ENCODE measurements at regions not wholly inside any gene's neighbourhood (a gene's known extent, or its start where the extent isn't known, plus 50 kb on each side); places are given as distances from the start of the nearest gene placed in this dataset.

DNA sequence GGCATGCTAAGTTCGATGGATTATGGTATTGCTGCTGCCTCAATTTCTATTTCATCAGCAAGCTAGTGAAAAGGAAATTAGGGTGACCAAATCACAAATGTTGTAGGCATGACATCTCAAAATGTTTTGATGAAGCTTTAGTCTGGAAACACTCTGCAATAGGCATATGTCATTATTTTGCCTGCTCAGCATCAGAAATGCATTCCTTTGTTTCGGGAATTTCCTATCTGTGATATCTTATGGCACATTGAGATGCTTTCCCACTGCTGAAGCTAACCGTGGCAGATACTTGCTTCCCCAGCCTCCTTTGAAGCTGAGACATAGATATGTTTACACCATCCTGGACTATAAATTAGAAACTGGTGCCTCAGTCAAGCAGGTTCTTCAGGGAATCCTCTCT, 119.7 kb downstream of the CDC42EP3 start:
- Mint-ChIP-seq H3K4me3 (no peak overlapping the region), H3K27ac (no peak overlapping the region)
- POLR2A ChIA-PET (ENCODE audit: partially characterized antibody), result interaction anchor here (0.8 to 5.2 kb wide), 8 partner anchors 25 to 119 kb away, joined by 3 to 31 read pairs (median 4); no protein-coding TSS in a partner anchor

DNA sequence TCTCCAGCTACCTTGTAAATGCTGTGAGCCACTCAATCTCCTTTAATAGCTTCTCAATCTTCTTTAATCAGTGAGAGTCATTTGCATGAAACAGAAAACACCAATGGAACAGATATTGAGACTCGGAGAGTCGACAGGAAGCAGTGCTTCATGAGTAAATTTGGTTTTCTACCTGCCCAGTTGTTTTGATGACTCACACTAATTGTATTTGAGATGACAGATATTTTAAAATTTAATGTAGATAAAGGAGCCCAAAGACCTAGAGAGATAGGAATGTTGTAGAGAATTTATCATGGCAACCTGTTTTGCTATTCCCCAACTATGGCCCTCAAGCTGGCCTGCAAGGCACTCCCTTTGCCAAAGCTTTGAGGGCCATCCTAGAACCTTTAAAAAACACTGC, 119.1 kb downstream of the CDC42EP3 start:
- intact Hi-C loops (cut with micrococcal nuclease), result loop anchor here (5.0 kb wide), 1 partner anchor 35 kb away; no protein-coding TSS in a partner anchor
- Mint-ChIP-seq H3K27ac (peak overlapping the region in 4 of 7 donors; percentile 3 to 49 (median 22)), H3K9me3 (no peaks in the 10 kb centered on the region), H3K4me1 (peaks cover 15 to 24% (median 17%) of the 10 kb centered on the region in 4 donors), H3K27me3 (no peaks in the 10 kb centered on the region), H3K36me3 (no peaks in the 10 kb centered on the region), H3K4me3 (peak overlapping the region in 4 of 8 donors; percentile 18 to 44 (median 31))
- ChIA-PET CTCF (ENCODE audit: partially characterized antibody) (interaction anchor here (0.7 to 2.2 kb wide), 6 partner anchors 31 to 280 kb away, joined by 3 to 14 read pairs (median 5); no protein-coding TSS in a partner anchor), POLR2A (ENCODE audit: partially characterized antibody) (interaction anchor here (0.8 to 5.2 kb wide), 8 partner anchors 25 to 118 kb away, joined by 3 to 31 read pairs (median 4); no protein-coding TSS in a partner anchor)
- peaks cover 25% of the 10 kb centered on the region for H3K4me1 ChIP-seq (ENCODE audit: insufficient read depth, low read length)
- H3K9me3 ChIP-seq (ENCODE audit: control insufficient read depth in 1 of 2, low read length in 2 of 2), result no peaks in the 10 kb centered on the region
- DNase-seq, result no peak
- H3K27me3 ChIP-seq (ENCODE audit: insufficient read depth, low read length), result no peaks in the 10 kb centered on the region
- H3K36me3 ChIP-seq (ENCODE audit: insufficient read depth, low read length), result no peaks in the 10 kb centered on the region
- H3K4me3 ChIP-seq (ENCODE audit: low read length in 2 of 2), result no peak overlapping the region
- no peak overlapping the region for H3K27ac ChIP-seq (ENCODE audit: low read depth, low read length)

More for the DNA sequence above, 119.7 kb downstream of the CDC42EP3 start:
- Mint-ChIP-seq H3K4me1 (peaks cover 13 to 26% (median 16%) of the 10 kb centered on the region in 4 donors), H3K9me3 (no peaks in the 10 kb centered on the region), H3K27me3 (no peaks in the 10 kb centered on the region), H3K36me3 (no peaks in the 10 kb centered on the region)
- H3K36me3 ChIP-seq (ENCODE audit: insufficient read depth, low read length), result no peaks in the 10 kb centered on the region
- no peak for DNase-seq
- H3K4me1 ChIP-seq (ENCODE audit: insufficient read depth, low read length), result peaks cover 25% of the 10 kb centered on the region
- no peak overlapping the region for H3K4me3 ChIP-seq (ENCODE audit: low read length in 2 of 2)
- intact Hi-C loops (cut with micrococcal nuclease), result loop anchor here (5.0 kb wide), 1 partner anchor 36 kb away; no protein-coding TSS in a partner anchor
- no peak overlapping the region for H3K27ac ChIP-seq (ENCODE audit: low read depth, low read length)
- CTCF ChIA-PET (ENCODE audit: partially characterized antibody), result interaction anchor here (0.7 to 2.2 kb wide), 6 partner anchors 31 to 281 kb away, joined by 3 to 14 read pairs (median 5); no protein-coding TSS in a partner anchor
- no peaks in the 10 kb centered on the region for H3K27me3 ChIP-seq (ENCODE audit: insufficient read depth, low read length)
- H3K9me3 ChIP-seq (ENCODE audit: control insufficient read depth in 1 of 2, low read length in 2 of 2), result no peaks in the 10 kb centered on the region

- H3K27me3 Mint-ChIP-seq, result no peaks in the 10 kb centered on the region
- H3K36me3 ChIP-seq (ENCODE audit: insufficient read depth, low read length), result no peaks in the 10 kb centered on the region
- peaks cover 15 to 22% (median 19%) of the 10 kb centered on the region in 4 donors for H3K4me1 Mint-ChIP-seq
- no peak overlapping the region for H3K27ac ChIP-seq (ENCODE audit: low read depth, low read length)
- peaks cover 25% of the 10 kb centered on the region for H3K4me1 ChIP-seq (ENCODE audit: insufficient read depth, low read length)
- no peaks in the 10 kb centered on the region for H3K27me3 ChIP-seq (ENCODE audit: insufficient read depth, low read length)
- no peak overlapping the region for H3K4me3 ChIP-seq (ENCODE audit: low read length in 2 of 2)
- ChIA-PET POLR2A (ENCODE audit: partially characterized antibody) (interaction anchor here (2.2 to 2.6 kb wide), 2 partner anchors 33 to 117 kb away, joined by 5 to 15 read pairs; partner anchors contain the start of gene CDC42EP3), CTCF (ENCODE audit: partially characterized antibody) (interaction anchor here (0.9 kb wide), 1 partner anchor 139 kb away, joined by 3 read pairs; no protein-coding TSS in a partner anchor)
- no peak overlapping the region for H3K4me3 Mint-ChIP-seq
- intact Hi-C loops (cut with micrococcal nuclease), result loop anchor here (5.0 kb wide), 1 partner anchor 34 kb away; no protein-coding TSS in a partner anchor
- H3K9me3 Mint-ChIP-seq, result no peaks in the 10 kb centered on the region
- no peaks in the 10 kb centered on the region for H3K9me3 ChIP-seq (ENCODE audit: control insufficient read depth in 1 of 2, low read length in 2 of 2)
- DNase-seq, result no peak
- no peak overlapping the region for H3K27ac Mint-ChIP-seq
- H3K36me3 Mint-ChIP-seq, result no peaks in the 10 kb centered on the region
These were observed 117.9 kb downstream of the CDC42EP3 start for GRCh38 chr2:37553411-37554154.

GRCh38 chr2:37554155-37554510, 117.3 kb downstream of the CDC42EP3 start:
- no peak overlapping the region for H3K27ac Mint-ChIP-seq

DNA sequence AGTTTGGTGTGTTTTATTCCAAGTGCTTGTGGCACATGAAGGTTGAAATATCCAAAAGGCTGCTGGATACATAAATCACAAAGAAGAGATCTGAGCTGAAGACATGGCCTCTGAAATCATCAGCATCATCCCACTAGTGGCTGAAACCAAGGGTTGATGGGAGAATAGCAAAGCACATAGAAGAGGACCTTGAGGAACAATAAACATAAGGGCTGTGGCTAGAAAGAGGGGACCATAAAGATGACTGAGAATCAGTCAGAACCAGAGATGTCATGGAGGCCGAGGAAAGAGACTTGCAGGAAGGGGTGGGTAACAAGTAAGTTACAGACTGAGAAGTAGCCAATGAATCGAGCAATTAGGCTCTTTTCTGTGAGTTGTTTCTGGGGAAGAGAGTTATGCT, 116.8 kb downstream of the CDC42EP3 start:
- CTCF ChIA-PET (ENCODE audit: partially characterized antibody), result interaction anchor here (0.9 kb wide), 1 partner anchor 140 kb away, joined by 3 read pairs; no protein-coding TSS in a partner anchor

More at GRCh38 chr2:37554155-37554510, 117.3 kb downstream of the CDC42EP3 start:
- Histone ChIP-seq H3K4me3 (ENCODE audit: low read length in 2 of 2) (no peak overlapping the region), H3K27ac (ENCODE audit: low read depth, low read length) (no peak overlapping the region), H3K36me3 (ENCODE audit: insufficient read depth, low read length) (no peaks in the 10 kb centered on the region), H3K27me3 (ENCODE audit: insufficient read depth, low read length) (no peaks in the 10 kb centered on the region), H3K9me3 (ENCODE audit: control insufficient read depth in 1 of 2, low read length in 2 of 2) (no peaks in the 10 kb centered on the region), H3K4me1 (ENCODE audit: insufficient read depth, low read length) (peaks cover 25% of the 10 kb centered on the region)
- no peaks in the 10 kb centered on the region for H3K9me3 Mint-ChIP-seq
- CTCF ChIA-PET (ENCODE audit: partially characterized antibody), result interaction anchor here (0.9 kb wide), 1 partner anchor 139 kb away, joined by 3 read pairs; no protein-coding TSS in a partner anchor
- H3K4me1 Mint-ChIP-seq, result peaks cover 14 to 24% (median 20%) of the 10 kb centered on the region in 4 donors
- H3K4me3 Mint-ChIP-seq, result no peak overlapping the region
- no peaks in the 10 kb centered on the region for H3K27me3 Mint-ChIP-seq
- POLR2A ChIA-PET (ENCODE audit: partially characterized antibody), result interaction anchor here (2.2 to 2.6 kb wide), 2 partner anchors 32 to 117 kb away, joined by 5 to 15 read pairs; partner anchors contain the start of gene CDC42EP3
- no peaks in the 10 kb centered on the region for H3K36me3 Mint-ChIP-seq
- intact Hi-C loops (cut with micrococcal nuclease), result loop anchor here (5.0 kb wide), 1 partner anchor 33 kb away; no protein-coding TSS in a partner anchor
- no peak for DNase-seq

GRCh38 chr2:37555457-37555856, 116.0 kb downstream of the CDC42EP3 start:
- H3K9me3 Mint-ChIP-seq, result no peaks in the 10 kb centered on the region
- no peaks in the 10 kb centered on the region for H3K36me3 ChIP-seq (ENCODE audit: insufficient read depth, low read length)
- no peaks in the 10 kb centered on the region for H3K9me3 ChIP-seq (ENCODE audit: control insufficient read depth in 1 of 2, low read length in 2 of 2)
- H3K27me3 Mint-ChIP-seq, result no peaks in the 10 kb centered on the region
- intact Hi-C loops (cut with micrococcal nuclease), result no loop called here
- POLR2A ChIA-PET (ENCODE audit: partially characterized antibody), result no interaction called here
- H3K36me3 Mint-ChIP-seq, result no peaks in the 10 kb centered on the region
- no peak overlapping the region for H3K4me3 Mint-ChIP-seq
- no peak overlapping the region for H3K27ac ChIP-seq (ENCODE audit: low read depth, low read length)
- peak in 4 of 5 donors; percentile 11 to 22 (median 14) for DNase-seq
- peaks cover 25% of the 10 kb centered on the region for H3K4me1 ChIP-seq (ENCODE audit: insufficient read depth, low read length)
- no peaks in the 10 kb centered on the region for H3K27me3 ChIP-seq (ENCODE audit: insufficient read depth, low read length)
- CTCF ChIA-PET (ENCODE audit: partially characterized antibody), result interaction anchor here (1.5 kb wide), 1 partner anchor 20 kb away, joined by 3 read pairs; no protein-coding TSS in a partner anchor
- no peak overlapping the region for H3K27ac Mint-ChIP-seq
- H3K4me1 Mint-ChIP-seq, result peaks cover 12 to 24% (median 16%) of the 10 kb centered on the region in 4 donors
- H3K4me3 ChIP-seq (ENCODE audit: low read length in 2 of 2), result no peak overlapping the region

More for the DNA sequence above, 116.8 kb downstream of the CDC42EP3 start:
- Histone ChIP-seq H3K9me3 (ENCODE audit: control insufficient read depth in 1 of 2, low read length in 2 of 2) (no peaks in the 10 kb centered on the region), H3K27ac (ENCODE audit: low read depth, low read length) (no peak overlapping the region), H3K4me1 (ENCODE audit: insufficient read depth, low read length) (peaks cover 25% of the 10 kb centered on the region), H3K27me3 (ENCODE audit: insufficient read depth, low read length) (no peaks in the 10 kb centered on the region), H3K4me3 (ENCODE audit: low read length in 2 of 2) (no peak overlapping the region), H3K36me3 (ENCODE audit: insufficient read depth, low read length) (no peaks in the 10 kb centered on the region)
- POLR2A ChIA-PET (ENCODE audit: partially characterized antibody), result interaction anchor here (2.2 kb wide), 1 partner anchor 116 kb away, joined by 5 read pairs; the partner anchor contains the start of gene CDC42EP3
- Mint-ChIP-seq H3K4me1 (peaks cover 14 to 24% (median 20%) of the 10 kb centered on the region in 4 donors), H3K9me3 (no peaks in the 10 kb centered on the region), H3K36me3 (no peaks in the 10 kb centered on the region), H3K27ac (no peak overlapping the region), H3K4me3 (no peak overlapping the region), H3K27me3 (no peaks in the 10 kb centered on the region)
- intact Hi-C loops (cut with micrococcal nuclease), result loop anchor here (5.0 kb wide), 1 partner anchor 33 kb away; no protein-coding TSS in a partner anchor
- no peak for DNase-seq

DNA sequence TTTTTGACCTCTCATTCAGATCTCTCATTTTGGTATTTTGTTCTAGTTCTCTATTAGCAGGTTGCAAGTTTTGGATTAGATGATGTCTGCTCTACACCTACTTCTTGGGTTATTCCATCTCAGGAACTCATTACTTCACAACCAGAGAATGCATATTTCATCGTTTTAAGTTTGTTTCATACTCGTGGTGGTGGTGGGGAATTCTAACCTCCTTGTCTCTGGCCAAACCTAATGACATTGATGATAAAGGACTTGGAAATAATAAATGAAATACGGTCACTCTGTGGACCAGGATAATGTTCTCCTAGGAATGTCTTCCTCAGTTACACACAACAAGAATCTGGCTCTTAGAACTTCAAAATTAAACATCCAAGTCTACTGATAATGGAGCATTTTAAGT, 115.2 kb downstream of the CDC42EP3 start:
- no peaks in the 10 kb centered on the region for H3K27me3 Mint-ChIP-seq
- Histone ChIP-seq H3K4me3 (ENCODE audit: low read length in 2 of 2) (no peak overlapping the region), H3K27ac (ENCODE audit: low read depth, low read length) (no peak overlapping the region), H3K4me1 (ENCODE audit: insufficient read depth, low read length) (peaks cover 25% of the 10 kb centered on the region), H3K36me3 (ENCODE audit: insufficient read depth, low read length) (no peaks in the 10 kb centered on the region), H3K27me3 (ENCODE audit: insufficient read depth, low read length) (no peaks in the 10 kb centered on the region), H3K9me3 (ENCODE audit: control insufficient read depth in 1 of 2, low read length in 2 of 2) (no peaks in the 10 kb centered on the region)
- ChIA-PET CTCF (ENCODE audit: partially characterized antibody) (interaction anchor here (1.5 kb wide), 1 partner anchor 19 kb away, joined by 3 read pairs; no protein-coding TSS in a partner anchor), POLR2A (ENCODE audit: partially characterized antibody) (no interaction called here)
- intact Hi-C loops (cut with micrococcal nuclease), result no loop called here
- H3K4me3 Mint-ChIP-seq, result no peak overlapping the region
- no peaks in the 10 kb centered on the region for H3K36me3 Mint-ChIP-seq
- peaks cover 11 to 24% (median 15%) of the 10 kb centered on the region in 4 donors for H3K4me1 Mint-ChIP-seq
- no peak overlapping the region for H3K27ac Mint-ChIP-seq
- no peaks in the 10 kb centered on the region for H3K9me3 Mint-ChIP-seq
- DNase-seq, result no peak

Data from CD4-positive, alpha-beta memory T cell (primary cell).